Fibroblast of lung (primary cell): ENCODE measurements at regions not wholly inside any gene's neighbourhood (a gene's known extent, or its start where the extent isn't known, plus 50 kb on each side); places are given as distances from the start of the nearest gene placed in this dataset.

Experiments
- DNase-seq, 2 donors: peaks; one replicate each; pipeline versions ENCODE4 v3.0.0 to v3.0.0-alpha.2; 2010; ENCODE audit warnings: low read depth in 2 of 2
- H2AFZ ChIP-seq: 2 replicates; pipeline ENCODE4 v1.5.1; 2012; ENCODE audit warnings: low read length, control low read depth, inconsistent platforms
- H3K27ac ChIP-seq: 2 replicates; pipeline ENCODE4 v1.5.1; 2011; ENCODE audit warnings: low read length, control low read depth; ENCODE audit not compliant: insufficient read depth
- H3K27me3 ChIP-seq: 2 replicates; pipeline ENCODE4 v1.5.1; 2011; ENCODE audit warnings: mild to moderate bottlenecking, low read length; ENCODE audit not compliant: control insufficient read depth, insufficient read depth
- H3K36me3 ChIP-seq: 2 replicates; pipeline ENCODE4 v1.5.1; 2011; ENCODE audit warnings: low read length; ENCODE audit not compliant: control insufficient read depth, insufficient read depth
- H3K4me1 ChIP-seq: 2 replicates; pipeline ENCODE4 v1.5.1; 2011; ENCODE audit warnings: low read length; ENCODE audit not compliant: control insufficient read depth, insufficient read depth; ENCODE audit errors: extremely low read depth
- H3K4me2 ChIP-seq: 2 replicates; pipeline ENCODE4 v1.5.1; 2011; ENCODE audit warnings: low read length, control low read depth; ENCODE audit not compliant: insufficient read depth; ENCODE audit errors: extremely low read depth
- H3K4me3 ChIP-seq, 4 experiments: fragments of 200-600 bp in 1 of 4; sonication (generic) in 1 of 4; replicated peaks in 1 of 4; 2 replicates each; pipeline ENCODE4 v1.5.1; 2011 to 2016; ENCODE audit warnings: low read length in 4 of 4, low read depth in 3 of 4, mild to moderate bottlenecking in 3 of 4, control low read depth in 2 of 4, inconsistent platforms in 1 of 4, mixed read lengths in 1 of 4; ENCODE audit not compliant: insufficient read depth in 1 of 4; ENCODE audit errors: control extremely low read depth in 1 of 4
- H3K79me2 ChIP-seq: 2 replicates; pipeline ENCODE4 v1.5.1; 2012; ENCODE audit warnings: mild to moderate bottlenecking, low read length, inconsistent platforms; ENCODE audit not compliant: control insufficient read depth, insufficient read depth
- H3K9ac ChIP-seq: 2 replicates; pipeline ENCODE4 v1.5.1; 2011; ENCODE audit warnings: mild to moderate bottlenecking, low read length, control low read depth; ENCODE audit not compliant: insufficient read depth
- H3K9me3 ChIP-seq: 2 replicates; pipeline ENCODE4 v1.5.1; 2012; ENCODE audit warnings: low read depth, low read length; ENCODE audit not compliant: control insufficient read depth, insufficient read depth
- H4K20me1 ChIP-seq: 2 replicates; pipeline ENCODE4 v1.5.1; 2011; ENCODE audit warnings: low read length; ENCODE audit not compliant: control insufficient read depth, insufficient read depth; ENCODE audit errors: extremely low read depth
- CTCF ChIP-seq, 2 donors: IDR thresholded peaks in 1 of 2; conservative IDR thresholded peaks in 1 of 2; 1 replicate in 1 of 2; 2 replicates in 1 of 2; pipeline ENCODE4 v1.5.1; 2011 to 2012; ENCODE audit warnings: low read length in 2 of 2, control low read depth in 1 of 2, inconsistent platforms in 1 of 2, low read depth in 1 of 2, mild to moderate bottlenecking in 1 of 2
- EZH2 ChIP-seq: IDR thresholded peaks from 2 replicates; pipeline ENCODE4 v1.5.1; 2012; ENCODE audit warnings: low read length, control low read depth, mild to moderate bottlenecking; ENCODE audit errors: missing control alignments

GRCh38 chr14:87772854-87773253 is 220.1 kb downstream of the GALC start:
- H3K27ac ChIP-seq: no peak overlapping the region
- TF ChIP-seq CTCF (conservative IDR thresholded peaks at IDR 0.05 in 1 of 2, IDR thresholded peaks at IDR 0.05 in 1 of 2; ENCODE audit: low read depth in 1 of 2, low read length in 2 of 2) (no peak), EZH2 (no peak)

GRCh38 chr14:87767567-87767901 is 225.4 kb downstream of the GALC start:
- Histone ChIP-seq H3K9ac (no peak overlapping the region), H3K4me1 (no peaks in the 10 kb centered on the region), H2AFZ (no peak overlapping the region), H3K9me3 (no peaks in the 10 kb centered on the region), H3K4me3 (no peak overlapping the region), H3K4me2 (no peak overlapping the region), H3K27ac (no peak overlapping the region), H3K79me2 (no peaks in the 10 kb centered on the region), H3K27me3 (no peaks in the 10 kb centered on the region), H3K36me3 (no peaks in the 10 kb centered on the region), H4K20me1 (no peaks in the 10 kb centered on the region)
- no peak for DNase-seq
- TF ChIP-seq CTCF (conservative IDR thresholded peaks at IDR 0.05 in 1 of 2, IDR thresholded peaks at IDR 0.05 in 1 of 2; ENCODE audit: low read depth in 1 of 2, low read length in 2 of 2): no peak
- no peak for TF ChIP-seq EZH2

More at GRCh38 chr14:87772854-87773253, 220.1 kb downstream of the GALC start:
- no peak for DNase-seq
- Histone ChIP-seq H2AFZ (no peak overlapping the region), H3K9ac (no peak overlapping the region), H3K4me3 (no peak overlapping the region), H3K79me2 (no peaks in the 10 kb centered on the region), H3K36me3 (no peaks in the 10 kb centered on the region), H3K27me3 (no peaks in the 10 kb centered on the region), H3K9me3 (no peaks in the 10 kb centered on the region), H3K4me1 (no peaks in the 10 kb centered on the region), H3K4me2 (no peak overlapping the region), H4K20me1 (no peaks in the 10 kb centered on the region)

- Histone ChIP-seq H3K4me2 (no peak overlapping the region), H3K27ac (no peak overlapping the region), H3K4me3 (no peak overlapping the region), H4K20me1 (no peaks in the 10 kb centered on the region), H3K79me2 (no peaks in the 10 kb centered on the region), H3K9me3 (no peaks in the 10 kb centered on the region), H3K27me3 (no peaks in the 10 kb centered on the region), H3K36me3 (no peaks in the 10 kb centered on the region), H3K4me1 (no peaks in the 10 kb centered on the region), H3K9ac (no peak overlapping the region), H2AFZ (no peak overlapping the region)
- no peak for DNase-seq
- TF ChIP-seq CTCF (conservative IDR thresholded peaks at IDR 0.05 in 1 of 2, IDR thresholded peaks at IDR 0.05 in 1 of 2; ENCODE audit: low read depth in 1 of 2, low read length in 2 of 2) (no peak), EZH2 (no peak)
Measured at GRCh38 chr14:87758876-87759275, 234.1 kb downstream of the GALC start.
